ENCODE measurements at regions not wholly inside any gene's neighbourhood (a gene's known extent, or its start where the extent isn't known, plus 50 kb on each side); places are given as distances from the start of the nearest gene placed in this dataset.

DNA sequence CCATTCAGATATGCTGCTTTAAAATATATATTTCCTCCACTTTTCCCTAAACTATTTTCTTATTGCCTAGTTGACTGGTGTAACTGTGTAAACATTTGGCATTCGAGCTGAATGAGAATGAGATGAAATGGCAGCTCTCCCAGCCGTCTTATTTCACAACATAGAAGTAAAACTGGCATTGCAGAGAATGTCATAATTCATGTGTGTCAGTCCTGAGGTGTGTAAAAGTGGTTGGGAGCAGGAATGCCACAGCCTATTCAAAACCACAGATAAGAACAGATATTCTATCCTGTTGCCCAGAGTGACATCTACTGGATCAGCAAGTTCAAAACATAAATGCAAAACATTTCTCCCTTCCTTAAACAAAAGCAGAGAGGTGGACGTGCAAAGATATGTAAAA lies 565.5 kb upstream of the CHAC2 start:
- Histone ChIP-seq H3K9ac (no peak overlapping the region), H3K4me1 (no peaks in the 10 kb centered on the region), H4K20me1 (no peaks in the 10 kb centered on the region), H3K27me3 (no peaks in the 10 kb centered on the region), H3K36me3 (no peaks in the 10 kb centered on the region), H3K9me3 (replicated peaks in 1 of 11) (no peaks in the 10 kb centered on the region), H3K27ac (no peak overlapping the region), H3K4me2 (no peak overlapping the region), H3K4me3 (no peak overlapping the region)
- no peak for TF ChIP-seq Cebpa-rat (IDR thresholded peaks at IDR 0.05)

DNA sequence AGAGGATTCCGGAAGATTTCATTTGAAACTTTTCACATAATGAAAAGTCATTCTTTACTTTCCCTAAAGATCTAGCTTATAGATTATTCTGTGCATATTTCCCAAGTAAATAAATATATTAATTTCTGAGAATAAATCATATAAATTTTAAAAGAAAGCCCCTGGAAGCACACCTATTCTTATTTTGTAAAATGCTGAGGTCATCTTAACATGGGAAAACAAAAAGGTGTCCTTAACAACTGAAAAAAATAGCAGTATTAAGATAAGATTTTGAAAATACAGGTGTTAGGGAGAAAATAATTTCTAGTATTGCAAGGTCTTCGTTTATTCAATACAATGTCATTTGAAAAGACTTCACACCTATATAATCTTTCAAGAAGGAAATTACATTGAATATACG lies 567.5 kb upstream of the CHAC2 start:
- Histone ChIP-seq H3K4me2 (no peak overlapping the region), H3K36me3 (no peaks in the 10 kb centered on the region), H4K20me1 (no peaks in the 10 kb centered on the region), H3K4me1 (no peaks in the 10 kb centered on the region), H3K27ac (no peak overlapping the region), H3K4me3 (no peak overlapping the region), H3K27me3 (no peaks in the 10 kb centered on the region), H3K9me3 (replicated peaks in 1 of 11) (no peaks in the 10 kb centered on the region), H3K9ac (no peak overlapping the region)
- TF ChIP-seq Cebpa-rat (IDR thresholded peaks at IDR 0.05), result no peak

DNA sequence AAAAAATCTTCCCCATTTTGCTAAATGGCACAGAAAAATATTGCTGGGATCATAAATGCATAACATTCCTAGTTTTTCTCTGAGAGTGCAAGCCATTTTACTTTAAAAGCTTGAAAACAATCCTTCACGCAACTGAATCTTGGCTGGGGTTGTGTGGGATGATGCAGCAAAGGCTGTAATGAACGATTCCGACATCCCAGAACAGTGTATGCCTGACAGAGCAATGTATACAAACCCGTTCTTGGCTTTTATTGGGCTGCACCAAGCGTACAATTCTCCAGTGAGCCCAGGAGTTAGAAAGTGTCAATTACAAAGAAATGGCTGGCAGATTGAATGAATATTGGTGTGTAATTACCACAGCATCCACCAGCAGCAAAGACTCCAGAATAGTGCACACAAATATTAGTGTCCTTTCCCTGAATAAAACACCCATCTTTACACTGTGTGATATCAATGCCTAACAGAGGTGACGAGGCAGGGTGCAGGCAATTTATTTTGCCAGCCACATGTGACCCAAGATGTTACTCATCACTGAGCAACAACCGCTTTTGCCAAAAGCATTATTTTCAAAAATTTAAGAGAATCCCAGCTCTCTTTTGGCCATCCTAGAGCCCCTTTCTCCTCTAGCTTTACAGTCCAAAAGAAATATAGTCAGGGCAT lies 578.6 kb upstream of the CHAC2 start:
- no peak for TF ChIP-seq Cebpa-rat (IDR thresholded peaks at IDR 0.05)
- H3K27ac ChIP-seq, result no peak overlapping the region
- no peak overlapping the region for H3K4me3 ChIP-seq
- no peak overlapping the region for H3K9ac ChIP-seq
- H3K4me1 ChIP-seq, result peaks cover 0 to 20% (median 13%) of the 10 kb centered on the region in 10 experiments; a peak in 13 of 20 replicates
- no peak overlapping the region for H3K4me2 ChIP-seq
- H3K9me3 ChIP-seq (replicated peaks in 1 of 11), result no peaks in the 10 kb centered on the region
- H3K27me3 ChIP-seq, result no peaks in the 10 kb centered on the region
- no peaks in the 10 kb centered on the region for H4K20me1 ChIP-seq
- H3K36me3 ChIP-seq, result no peaks in the 10 kb centered on the region

DNA sequence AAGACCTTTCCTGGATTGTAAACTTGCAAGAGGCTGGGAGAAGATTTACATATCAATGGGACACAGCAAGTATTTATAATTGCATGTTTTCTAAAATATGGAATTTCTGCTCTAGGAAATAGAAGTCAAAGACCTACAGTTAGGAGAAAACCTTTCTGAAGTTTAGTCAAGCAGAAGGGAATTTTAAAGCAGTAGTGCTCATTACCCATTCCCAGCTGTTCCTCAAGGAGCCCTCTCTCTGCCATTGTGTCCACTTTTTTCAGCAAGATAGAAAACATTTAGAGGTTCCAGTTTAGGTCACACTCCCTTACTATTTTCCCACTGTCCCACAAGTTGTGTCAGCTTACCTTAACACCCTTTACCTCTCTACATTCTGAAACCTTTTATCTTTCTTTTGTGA lies 584.0 kb upstream of the CHAC2 start:
- Histone ChIP-seq H4K20me1 (no peaks in the 10 kb centered on the region), H3K27ac (no peak overlapping the region), H3K36me3 (no peaks in the 10 kb centered on the region), H3K9ac (no peak overlapping the region), H3K27me3 (no peaks in the 10 kb centered on the region), H3K4me1 (peaks cover 0 to 20% (median 13%) of the 10 kb centered on the region in 10 experiments; a peak in 13 of 20 replicates), H3K9me3 (replicated peaks in 1 of 11) (no peaks in the 10 kb centered on the region), H3K4me3 (no peak overlapping the region), H3K4me2 (no peak overlapping the region)
- no peak for TF ChIP-seq Cebpa-rat (IDR thresholded peaks at IDR 0.05)

DNA sequence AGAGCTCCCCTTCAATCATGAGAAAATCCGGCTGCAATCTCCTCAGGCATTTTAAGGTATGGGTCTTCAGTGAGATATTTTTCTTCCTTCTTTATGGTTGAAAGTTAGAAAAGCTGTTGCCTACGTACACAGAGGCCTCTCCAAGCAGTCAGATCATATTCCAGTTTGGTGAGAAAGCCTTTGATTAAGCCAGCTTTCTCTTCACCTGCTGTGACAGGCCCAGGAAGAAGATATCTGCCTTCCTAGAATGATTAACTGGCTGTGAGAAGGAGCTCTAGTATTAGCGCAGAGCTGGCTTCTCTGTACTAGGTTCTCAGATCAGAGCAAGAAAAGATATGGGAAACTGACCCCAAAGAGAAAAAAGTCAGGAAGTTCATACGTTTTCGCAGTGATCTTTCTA lies 585.0 kb upstream of the CHAC2 start:
- no peaks in the 10 kb centered on the region for H3K36me3 ChIP-seq
- no peaks in the 10 kb centered on the region for H4K20me1 ChIP-seq
- H3K27ac ChIP-seq, result no peak overlapping the region
- H3K27me3 ChIP-seq, result no peaks in the 10 kb centered on the region
- TF ChIP-seq Cebpa-rat (IDR thresholded peaks at IDR 0.05), result no peak
- H3K4me2 ChIP-seq, result no peak overlapping the region
- H3K9me3 ChIP-seq (replicated peaks in 1 of 11), result no peaks in the 10 kb centered on the region
- H3K4me3 ChIP-seq, result no peak overlapping the region
- peaks cover 0 to 11% (median 9%) of the 10 kb centered on the region in 10 experiments; a peak in 12 of 20 replicates for H3K4me1 ChIP-seq
- H3K9ac ChIP-seq, result no peak overlapping the region

DNA sequence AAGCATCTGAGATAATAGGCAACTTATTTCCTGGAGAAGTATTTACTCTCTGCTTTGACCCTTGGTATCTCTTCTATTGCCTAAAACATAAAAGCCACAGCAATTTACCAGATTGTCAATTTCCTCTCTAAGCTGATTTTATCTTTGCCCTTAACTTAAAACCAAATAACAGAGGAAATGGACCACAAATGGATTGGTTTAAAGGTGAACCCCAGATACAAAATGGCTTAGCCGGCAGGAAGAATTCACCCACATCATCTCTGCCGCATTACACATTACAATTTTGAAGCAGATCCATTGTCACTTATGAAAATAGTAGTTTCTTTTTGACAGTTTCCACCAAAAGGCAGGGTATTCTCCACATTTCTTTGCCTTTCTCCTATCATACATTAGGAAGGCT lies 585.8 kb upstream of the CHAC2 start:
- peaks cover 0 to 3% (median 2%) of the 10 kb centered on the region in 10 experiments; a peak in 9 of 20 replicates for H3K4me1 ChIP-seq
- no peak for TF ChIP-seq Cebpa-rat (IDR thresholded peaks at IDR 0.05)
- no peak overlapping the region for H3K27ac ChIP-seq
- no peaks in the 10 kb centered on the region for H4K20me1 ChIP-seq
- no peak overlapping the region for H3K9ac ChIP-seq
- H3K27me3 ChIP-seq, result no peaks in the 10 kb centered on the region
- H3K4me2 ChIP-seq, result no peak overlapping the region
- no peaks in the 10 kb centered on the region for H3K36me3 ChIP-seq
- H3K4me3 ChIP-seq, result no peak overlapping the region
- H3K9me3 ChIP-seq (replicated peaks in 1 of 11), result no peaks in the 10 kb centered on the region

DNA sequence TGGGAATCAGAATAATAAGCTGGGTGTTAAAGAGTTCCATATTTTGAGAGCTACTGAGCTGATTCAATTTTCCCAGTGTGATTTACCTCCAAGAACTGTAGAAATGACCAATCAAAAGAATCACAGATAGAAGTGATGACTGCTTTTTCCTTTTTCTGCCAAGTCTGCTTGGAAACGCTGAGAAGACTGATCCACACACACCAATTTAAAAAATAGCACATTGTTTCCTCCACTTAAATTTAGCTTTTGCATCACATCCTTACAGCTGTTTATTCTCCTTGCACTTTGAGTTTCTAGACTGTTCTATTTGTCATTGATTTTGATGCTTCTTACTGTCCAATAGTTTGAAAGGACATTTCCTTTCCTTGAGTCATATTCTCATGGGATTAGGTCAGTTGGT lies 590.3 kb upstream of the CHAC2 start:
- H3K9me3 ChIP-seq (replicated peaks in 1 of 11), result no peaks in the 10 kb centered on the region
- H3K4me3 ChIP-seq, result no peak overlapping the region
- H4K20me1 ChIP-seq, result no peaks in the 10 kb centered on the region
- H3K27me3 ChIP-seq, result no peaks in the 10 kb centered on the region
- H3K4me1 ChIP-seq, result no peaks in the 10 kb centered on the region
- no peak for TF ChIP-seq Cebpa-rat (IDR thresholded peaks at IDR 0.05)
- no peaks in the 10 kb centered on the region for H3K36me3 ChIP-seq
- no peak overlapping the region for H3K27ac ChIP-seq
- no peak overlapping the region for H3K4me2 ChIP-seq
- no peak overlapping the region for H3K9ac ChIP-seq

DNA sequence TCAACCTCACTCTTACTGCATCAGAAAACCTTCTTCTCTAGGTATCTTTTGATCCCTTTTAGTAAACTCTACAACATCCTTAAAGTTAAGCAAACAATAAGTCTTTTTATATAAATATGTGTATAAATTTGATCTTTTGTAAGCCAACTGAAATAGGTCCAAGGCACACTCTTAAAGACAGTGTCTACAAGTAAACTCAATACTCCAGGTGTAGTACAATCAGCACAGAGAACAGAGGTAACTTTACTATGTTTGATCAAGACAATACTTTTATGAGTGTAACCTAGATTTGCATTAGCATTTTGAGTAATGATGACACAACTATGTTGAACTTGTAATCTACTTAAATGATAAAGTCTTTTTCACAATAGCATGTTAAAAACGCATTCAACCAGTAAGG lies 593.1 kb upstream of the CHAC2 start:
- TF ChIP-seq Cebpa-rat (IDR thresholded peaks at IDR 0.05), result no peak
- no peak overlapping the region for H3K27ac ChIP-seq
- H3K36me3 ChIP-seq, result no peaks in the 10 kb centered on the region
- H3K9ac ChIP-seq, result no peak overlapping the region
- no peaks in the 10 kb centered on the region for H3K4me1 ChIP-seq
- H3K9me3 ChIP-seq (replicated peaks in 1 of 11), result no peaks in the 10 kb centered on the region
- no peaks in the 10 kb centered on the region for H4K20me1 ChIP-seq
- no peak overlapping the region for H3K4me3 ChIP-seq
- H3K4me2 ChIP-seq, result no peak overlapping the region
- H3K27me3 ChIP-seq, result no peaks in the 10 kb centered on the region

DNA sequence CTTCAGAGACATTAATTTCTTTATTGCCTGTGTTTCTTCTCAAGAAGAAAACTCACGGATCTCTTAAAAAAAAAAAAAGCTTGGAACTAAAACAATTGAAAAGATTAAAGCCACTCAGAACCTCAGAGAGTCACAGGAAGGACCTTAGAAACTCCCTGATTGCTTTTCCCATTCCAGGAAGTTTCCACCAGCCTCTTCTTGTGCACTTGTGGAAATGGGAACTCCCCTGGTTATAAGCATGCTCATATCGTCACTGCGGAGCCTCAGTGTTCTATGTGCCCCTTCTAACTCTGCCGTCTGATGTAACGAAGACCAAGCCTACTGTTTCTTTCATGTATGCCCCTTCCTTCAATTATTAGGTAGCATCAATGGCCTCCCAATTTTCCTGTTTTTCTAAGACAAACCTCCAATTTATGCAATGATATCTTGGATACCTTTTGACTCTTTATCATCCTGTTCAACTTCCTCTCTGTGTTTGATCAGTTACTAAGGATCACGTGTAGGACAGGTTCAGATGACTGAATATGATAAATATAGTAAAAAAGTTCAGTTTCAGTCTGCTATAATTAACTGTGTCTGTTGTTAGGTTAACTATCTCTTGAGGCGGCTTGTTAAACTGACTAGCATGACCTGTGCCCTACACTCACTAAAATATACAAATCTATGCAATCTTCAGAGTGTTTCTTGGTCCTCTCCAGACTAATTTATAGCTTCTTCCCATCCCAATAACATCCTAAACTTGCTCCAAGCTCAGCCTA lies 593.7 kb upstream of the CHAC2 start:
- Histone ChIP-seq H3K27ac (no peak overlapping the region), H3K9ac (no peak overlapping the region), H3K4me1 (no peaks in the 10 kb centered on the region), H3K27me3 (no peaks in the 10 kb centered on the region), H3K4me3 (no peak overlapping the region), H4K20me1 (no peaks in the 10 kb centered on the region), H3K4me2 (no peak overlapping the region), H3K36me3 (no peaks in the 10 kb centered on the region), H3K9me3 (replicated peaks in 1 of 11) (no peaks in the 10 kb centered on the region)
- no peak for TF ChIP-seq Cebpa-rat (IDR thresholded peaks at IDR 0.05)

DNA sequence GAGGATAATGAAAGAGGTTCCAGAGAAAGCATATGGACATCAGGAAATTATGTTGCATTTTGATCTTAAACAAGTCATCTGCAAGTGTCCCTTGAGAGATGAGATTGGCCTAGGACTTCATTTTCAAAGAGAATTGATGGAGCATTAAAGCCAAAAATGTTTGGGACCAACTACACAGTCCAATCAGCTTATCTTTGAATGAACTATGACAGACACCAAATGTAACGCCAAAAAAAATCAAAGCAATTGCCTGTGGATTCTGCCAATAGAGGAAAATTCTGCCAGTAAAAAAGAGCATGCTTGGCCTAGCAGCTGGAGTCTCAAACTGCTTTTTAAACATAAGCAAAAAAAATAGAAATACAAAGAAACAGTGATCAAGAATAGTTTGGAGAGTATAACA lies 594.5 kb upstream of the CHAC2 start:
- H3K9ac ChIP-seq, result no peak overlapping the region
- H3K4me1 ChIP-seq, result no peaks in the 10 kb centered on the region
- no peaks in the 10 kb centered on the region for H4K20me1 ChIP-seq
- no peak overlapping the region for H3K4me2 ChIP-seq
- H3K9me3 ChIP-seq (replicated peaks in 1 of 11), result no peaks in the 10 kb centered on the region
- no peak for TF ChIP-seq Cebpa-rat (IDR thresholded peaks at IDR 0.05)
- H3K27ac ChIP-seq, result no peak overlapping the region
- H3K36me3 ChIP-seq, result no peaks in the 10 kb centered on the region
- no peak overlapping the region for H3K4me3 ChIP-seq
- no peaks in the 10 kb centered on the region for H3K27me3 ChIP-seq
